ENCODE measurements at regions not wholly inside any gene's neighbourhood (a gene's known extent, or its start where the extent isn't known, plus 50 kb on each side); places are given as distances from the start of the nearest gene placed in this dataset.

GRCh38 chr2:7392076-7392787 lies 475.0 kb downstream of the RNF144A start:
- DNase-seq, result peak; percentile 62

DNA sequence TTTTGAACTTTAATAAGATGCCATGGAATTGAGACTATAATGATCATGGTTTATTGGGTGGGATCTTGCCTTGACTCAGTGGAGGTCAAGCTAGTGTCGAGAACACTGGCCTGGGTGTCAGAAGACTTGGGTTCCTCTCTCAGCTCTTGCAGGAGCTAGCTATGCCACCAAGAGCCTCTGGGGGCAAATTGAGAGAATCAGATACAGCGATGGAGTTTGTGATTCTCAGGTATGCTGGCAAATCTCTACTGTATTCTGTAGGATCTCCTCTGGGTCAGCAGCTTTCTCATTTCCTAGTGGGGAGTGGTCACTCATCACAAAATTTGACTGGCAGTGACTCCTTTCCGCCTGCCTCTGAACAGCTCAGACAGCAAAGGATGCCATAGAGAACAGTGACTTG lies 477.0 kb downstream of the RNF144A start:
- DNase-seq, result no peak

GRCh38 chr2:7400628-7401027 lies 483.4 kb downstream of the RNF144A start:
- no peak for DNase-seq

- no peak for DNase-seq
These were observed 486.0 kb downstream of the RNF144A start for GRCh38 chr2:7403092-7403775.

DNA sequence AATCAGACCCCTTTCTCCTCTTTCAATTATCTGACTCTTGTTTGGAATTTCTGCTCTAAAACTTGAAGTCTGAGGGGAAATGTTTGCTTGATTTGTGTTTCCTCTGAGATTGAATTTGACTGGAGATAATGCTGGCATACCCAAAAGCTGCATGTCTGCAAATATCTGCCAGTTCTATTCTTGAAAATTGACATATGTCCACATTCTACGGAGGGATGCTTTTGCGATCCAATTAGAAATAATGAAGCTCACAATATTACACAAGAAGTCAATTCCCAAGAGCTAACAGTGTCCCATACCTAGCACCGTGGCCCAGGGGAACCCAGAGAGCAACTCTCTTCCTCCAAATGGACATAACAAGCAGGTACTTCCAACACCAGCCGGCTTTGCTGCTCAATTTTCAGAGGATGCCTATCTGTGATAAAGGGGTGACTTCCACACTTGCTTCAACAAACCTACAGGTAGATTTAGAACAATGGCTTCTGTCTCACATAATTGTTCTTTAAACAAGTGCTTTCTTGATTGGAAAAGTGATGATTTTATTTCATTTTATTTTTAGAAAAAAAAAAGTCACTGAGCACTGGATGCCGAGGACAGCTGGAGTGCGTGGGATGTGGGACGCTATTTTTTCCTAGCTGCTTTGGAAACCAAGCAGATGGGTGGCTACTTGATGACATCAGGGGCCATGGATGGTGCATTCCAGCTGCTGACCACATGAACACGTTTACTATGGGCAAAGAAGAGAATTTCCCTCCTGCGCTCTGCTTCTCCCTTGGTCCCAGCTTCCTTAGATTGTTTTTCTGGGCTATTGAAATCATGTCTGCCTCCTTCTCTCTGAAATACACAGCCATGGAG lies 488.9 kb downstream of the RNF144A start:
- no peak for DNase-seq

- DNase-seq, result no peak
These were observed 489.8 kb downstream of the RNF144A start for GRCh38 chr2:7407001-7407400.

GRCh38 chr2:7407906-7408680 lies 490.9 kb downstream of the RNF144A start:
- DNase-seq, result no peak

GRCh38 chr2:7411691-7412090 lies 494.5 kb downstream of the RNF144A start:
- DNase-seq, result no peak

DNA sequence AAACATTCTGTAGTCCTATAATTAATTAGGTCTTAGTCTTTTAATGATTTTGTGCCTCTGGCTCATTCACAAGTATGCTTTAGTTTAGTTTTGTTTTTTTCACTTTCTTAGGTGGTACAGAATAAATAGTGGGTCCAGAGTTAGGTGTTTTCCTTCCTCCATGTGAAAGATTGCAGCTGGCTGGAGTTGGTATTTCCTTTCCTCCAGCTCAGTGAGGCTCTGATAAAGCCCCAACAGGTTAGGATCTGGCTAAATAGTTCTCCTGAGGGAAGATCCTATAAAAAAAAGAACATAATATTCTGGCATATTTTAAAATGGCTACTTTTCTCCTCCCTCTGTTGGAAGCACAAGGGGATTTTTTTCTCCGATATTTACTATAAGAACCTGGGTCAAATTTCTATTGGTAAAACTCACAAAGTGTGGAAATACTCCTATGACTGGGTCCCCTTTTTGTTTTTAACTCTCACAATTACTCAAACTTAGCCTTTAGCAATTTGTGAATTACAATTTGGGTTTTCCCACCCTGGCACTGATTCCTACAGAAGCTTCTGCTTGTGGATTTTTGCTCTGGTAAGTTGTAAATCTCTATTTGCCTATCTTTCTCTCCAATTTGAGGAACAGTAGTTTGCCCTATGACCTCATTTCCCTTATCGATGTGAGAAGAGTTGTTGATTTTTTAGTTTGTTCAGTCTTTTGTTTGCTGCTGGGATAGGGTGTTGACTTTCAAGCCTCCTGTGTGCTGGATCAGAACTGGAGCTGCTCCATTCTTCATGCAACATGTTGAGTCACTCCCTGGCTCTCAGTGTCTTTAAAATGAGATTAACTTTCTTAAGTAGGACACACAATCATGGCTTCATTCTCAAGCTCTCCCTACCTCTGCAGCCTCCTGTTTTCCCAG lies 500.9 kb downstream of the RNF144A start:
- DNase-seq, result no peak

GRCh38 chr2:7419186-7419585 lies 502.0 kb downstream of the RNF144A start:
- no peak for DNase-seq

DNA sequence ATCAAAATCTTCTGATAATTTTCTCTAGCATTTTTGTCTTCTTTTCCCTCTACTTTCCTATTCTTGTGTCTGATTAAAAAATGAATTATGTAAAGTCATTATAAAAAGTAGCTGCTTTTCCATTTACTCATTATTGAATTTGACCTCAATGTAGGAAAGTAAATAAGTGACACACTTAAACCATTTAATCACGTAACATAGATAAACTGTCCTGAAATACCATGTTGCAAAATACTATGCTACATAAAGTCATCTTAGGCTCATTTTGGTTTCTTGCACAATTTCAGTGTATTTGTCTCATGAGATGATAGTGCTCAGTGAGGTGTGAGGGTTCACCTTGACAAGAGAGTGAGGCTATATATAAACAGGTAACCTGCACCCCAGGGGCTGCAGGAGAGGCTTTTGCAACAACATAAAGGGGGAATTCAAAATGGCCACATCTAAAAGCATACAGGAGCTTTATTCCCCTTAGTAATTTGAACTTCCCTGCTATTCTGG lies 502.7 kb downstream of the RNF144A start:
- DNase-seq, result no peak

- DNase-seq, result no peak
These were observed 503.3 kb downstream of the RNF144A start for GRCh38 chr2:7420530-7420929.

DNA sequence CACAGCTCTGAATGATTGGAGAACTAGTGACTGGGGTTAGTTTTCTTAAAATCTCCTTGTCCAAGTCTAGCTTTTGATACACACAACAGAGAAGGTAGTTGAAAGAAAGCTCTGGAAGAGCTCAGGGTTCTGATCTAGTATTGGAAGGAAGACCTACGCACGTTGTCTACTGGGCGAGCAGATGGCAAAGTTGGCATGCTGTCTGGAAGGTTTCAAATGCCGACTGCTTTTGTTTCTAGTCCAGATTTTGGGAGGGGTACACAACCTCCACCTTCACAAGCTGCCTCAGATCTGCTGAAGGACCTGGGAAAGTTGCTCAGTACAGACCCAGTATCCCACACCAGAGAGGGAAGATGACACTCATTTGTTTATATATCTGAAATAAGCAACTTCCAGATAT lies 507.3 kb downstream of the RNF144A start:
- DNase-seq, result no peak

DNA sequence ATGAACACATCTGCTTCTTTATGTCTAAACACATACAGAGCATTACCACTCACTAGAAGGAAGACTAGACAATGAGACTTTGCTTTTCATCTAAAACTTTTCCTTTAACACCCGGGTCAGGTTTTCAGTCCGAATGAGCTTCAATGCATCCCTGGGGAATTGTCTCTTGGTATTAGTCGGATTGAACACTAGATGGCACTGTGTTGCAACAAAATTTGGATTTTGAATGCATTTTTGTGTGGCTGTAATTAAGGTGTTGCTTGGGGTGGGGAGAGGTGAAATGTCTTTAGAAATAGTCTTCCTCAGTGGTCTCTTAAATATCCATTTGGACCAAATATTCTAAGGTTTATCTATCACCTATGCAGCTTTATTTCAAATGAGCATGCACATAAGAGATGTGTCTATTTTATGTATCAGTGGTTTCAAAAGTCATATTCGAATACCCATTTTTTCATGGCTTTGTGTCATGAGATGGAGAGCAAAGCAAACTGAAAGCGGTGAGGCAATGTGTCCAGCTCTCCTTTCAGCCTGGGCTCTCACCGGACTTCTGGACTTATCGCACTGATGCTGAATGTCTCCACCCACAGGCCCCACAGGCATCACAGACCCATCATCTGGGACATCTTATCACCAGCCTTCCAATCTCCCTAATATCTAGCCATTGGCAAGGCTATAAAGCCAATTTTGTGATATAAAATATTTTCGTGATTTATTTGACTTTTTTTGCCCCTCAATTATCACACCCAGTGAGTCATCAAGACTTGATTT lies 510.3 kb downstream of the RNF144A start:
- peak; percentile 81 for DNase-seq

DNA sequence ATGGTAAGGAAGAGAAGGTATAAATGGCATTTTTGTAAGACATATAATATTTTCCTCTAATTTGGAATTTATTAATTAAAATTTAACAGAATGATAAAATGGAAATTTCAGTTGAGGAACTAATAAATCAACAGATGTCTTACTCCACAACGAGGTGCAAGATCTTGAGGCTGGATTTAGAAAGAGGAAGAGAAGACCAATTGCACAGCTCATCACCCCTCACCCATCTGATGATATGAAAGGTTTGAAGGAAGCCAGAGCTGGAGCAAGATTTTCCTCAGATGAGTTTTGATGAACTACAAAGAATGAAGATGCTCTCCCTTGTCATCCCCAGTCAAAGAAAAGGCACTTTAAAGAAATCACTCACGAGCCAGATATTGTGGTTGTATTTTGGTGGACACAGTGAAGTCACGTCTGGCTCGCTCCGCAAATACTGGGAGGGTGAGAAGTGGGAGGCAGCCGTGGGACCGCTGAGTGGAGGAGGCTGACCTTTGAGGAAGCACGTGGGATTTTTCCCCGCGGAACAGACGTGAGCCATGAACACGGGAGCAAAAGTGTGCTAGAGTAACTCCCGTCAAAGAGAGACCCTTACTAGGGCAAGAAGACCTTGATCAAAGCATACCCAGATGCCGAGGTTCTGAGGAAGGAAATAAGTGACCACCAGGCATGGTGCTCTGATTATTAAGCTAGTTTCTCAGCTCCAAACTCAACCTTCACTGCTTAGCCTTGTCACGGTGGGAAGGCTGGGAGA lies 511.4 kb downstream of the RNF144A start:
- no peak for DNase-seq

GRCh38 chr2:7429733-7430132 lies 512.5 kb downstream of the RNF144A start:
- DNase-seq, result no peak

GRCh38 chr2:7430421-7430868 lies 513.2 kb downstream of the RNF144A start:
- no peak for DNase-seq

DNA sequence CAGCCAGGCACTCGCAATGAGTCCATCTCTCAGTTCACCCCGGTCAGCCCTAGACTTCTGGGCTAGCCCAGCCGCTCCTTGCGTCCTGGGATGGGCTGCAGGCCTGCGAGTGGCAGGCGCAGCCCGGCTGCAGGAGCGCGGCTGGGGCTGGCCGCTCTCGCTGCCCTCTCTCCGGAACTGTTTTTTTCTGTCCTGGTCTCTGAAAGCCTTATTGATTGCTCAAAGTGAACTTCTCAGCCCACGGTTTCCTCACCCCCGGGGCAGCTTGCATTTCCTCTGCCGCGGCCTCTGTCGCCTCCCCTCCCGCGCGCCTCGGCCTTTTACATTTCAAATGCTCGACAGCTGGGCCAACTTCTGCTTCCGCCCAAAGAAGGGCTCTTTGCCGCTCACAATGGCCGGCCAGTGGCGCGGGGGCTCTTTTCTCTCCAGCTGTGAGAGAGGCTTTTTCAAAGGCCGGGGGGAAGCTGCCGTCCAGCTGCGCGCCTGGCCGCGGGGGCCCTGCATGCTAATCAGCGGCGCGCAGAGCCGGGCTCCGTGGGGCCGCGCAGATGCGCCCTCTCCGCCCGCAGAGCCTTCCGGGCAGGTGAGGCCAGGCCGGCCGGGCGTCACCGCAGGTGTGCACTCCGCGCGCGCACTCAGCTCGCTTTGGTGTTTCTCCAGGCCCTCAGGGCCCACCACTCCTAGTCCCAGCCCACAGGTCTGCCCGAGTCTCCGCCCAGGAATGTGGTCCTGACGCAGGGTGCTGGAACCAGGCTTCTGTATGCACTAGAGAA lies 513.8 kb downstream of the RNF144A start:
- no peak for DNase-seq

GRCh38 chr2:7432436-7432835 lies 515.2 kb downstream of the RNF144A start:
- no peak for DNase-seq

Measured in NCI-H345 (cell line).